ENCODE measurements at regions not wholly inside any gene's neighbourhood (a gene's known extent, or its start where the extent isn't known, plus 50 kb on each side); places are given as distances from the start of the nearest gene placed in this dataset.

DNA sequence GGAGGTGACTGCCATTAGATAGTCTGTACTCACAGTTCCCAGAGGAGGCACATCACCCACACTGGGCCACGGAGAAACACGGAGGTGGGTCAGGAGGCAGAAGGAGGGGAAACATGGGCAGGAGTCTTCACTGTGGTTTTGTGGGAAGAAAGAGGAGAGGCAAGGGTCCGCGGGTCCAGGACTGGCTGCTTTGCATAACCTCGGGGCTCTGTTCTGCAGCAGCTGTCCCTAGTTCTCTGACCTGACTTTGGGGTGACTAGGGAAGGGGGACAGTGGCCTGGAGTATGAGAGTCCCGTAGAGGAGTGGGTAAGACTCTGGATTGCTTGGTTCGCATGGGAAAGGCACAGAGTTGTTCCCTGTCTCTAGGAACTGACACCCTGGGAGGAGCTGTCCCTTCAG, 238.3 kb upstream of the RAB6C start:
- no peak for DNase-seq (ENCODE audit: low read depth in 2 of 2)

- DNase-seq (ENCODE audit: low read depth in 2 of 2) = no peak
Measured at GRCh38 chr2:129741623-129742022, 237.8 kb upstream of the RAB6C start.

DNA sequence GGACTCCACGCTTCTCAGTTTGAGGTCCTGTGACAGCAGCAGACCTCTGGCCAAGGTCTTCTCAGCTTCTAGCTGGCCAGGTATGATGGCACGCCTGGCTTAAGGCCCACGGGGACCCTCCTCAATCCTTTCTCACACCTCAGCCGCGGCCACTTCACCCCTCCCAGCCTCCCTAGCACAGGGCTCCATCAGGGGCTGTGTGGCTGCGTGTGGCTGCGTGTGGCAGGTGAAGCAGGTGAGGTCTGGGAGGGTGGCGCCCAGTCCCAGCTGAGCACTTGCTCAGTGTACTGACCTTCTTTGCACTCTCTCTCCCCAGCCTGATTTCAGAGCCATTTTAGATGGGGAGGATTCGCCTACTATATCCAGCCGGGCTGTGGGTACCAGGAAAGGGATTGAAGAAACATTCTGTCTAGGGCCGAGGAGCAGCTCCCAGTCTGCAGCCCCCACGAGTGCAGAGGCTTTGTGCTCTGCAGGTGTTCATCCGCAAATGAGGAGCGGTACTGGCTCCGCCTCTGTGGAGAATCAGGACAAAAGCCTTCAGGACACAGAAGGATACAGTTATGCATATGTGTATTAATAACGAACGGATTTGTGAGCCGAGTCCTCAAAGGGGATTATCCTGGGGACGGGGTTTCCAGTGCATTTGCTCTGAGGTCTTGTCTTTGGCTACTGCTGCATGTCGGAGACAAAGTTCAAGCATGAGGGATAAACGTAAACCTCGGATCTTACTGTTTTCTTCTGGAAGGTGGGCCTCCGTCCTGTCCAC, 236.9 kb upstream of the RAB6C start:
- no peak for DNase-seq (ENCODE audit: low read depth in 2 of 2)

- DNase-seq (ENCODE audit: low read depth in 2 of 2) = no peak
Measured at GRCh38 chr2:129744141-129744540, 235.3 kb upstream of the RAB6C start.

- no peak for DNase-seq (ENCODE audit: low read depth in 2 of 2)
Measured at GRCh38 chr2:129744649-129745048, 234.8 kb upstream of the RAB6C start.

- no peak for DNase-seq (ENCODE audit: low read depth in 2 of 2)
Measured at GRCh38 chr2:129747500-129748125, 231.9 kb upstream of the RAB6C start.

DNA sequence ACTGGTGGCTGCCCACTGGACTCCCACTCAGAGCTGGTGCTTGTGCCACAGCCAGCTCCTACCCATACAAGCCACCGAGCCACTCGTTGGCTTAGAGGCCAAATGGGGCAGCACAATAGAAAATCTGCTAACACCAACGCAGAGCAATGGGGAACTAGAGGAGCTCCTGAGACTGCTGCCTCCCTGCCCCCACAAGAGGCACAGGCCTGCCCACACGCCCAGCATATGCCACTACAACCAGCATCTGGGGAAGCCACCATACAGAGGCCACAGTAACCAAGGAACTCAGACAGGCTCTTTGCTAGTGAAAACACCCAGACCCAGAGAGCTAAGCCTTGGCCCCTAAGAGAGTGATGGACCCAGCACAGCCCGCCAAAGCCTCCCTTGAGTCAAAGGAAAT, 231.2 kb upstream of the RAB6C start:
- DNase-seq (ENCODE audit: low read depth in 2 of 2) = no peak

DNA sequence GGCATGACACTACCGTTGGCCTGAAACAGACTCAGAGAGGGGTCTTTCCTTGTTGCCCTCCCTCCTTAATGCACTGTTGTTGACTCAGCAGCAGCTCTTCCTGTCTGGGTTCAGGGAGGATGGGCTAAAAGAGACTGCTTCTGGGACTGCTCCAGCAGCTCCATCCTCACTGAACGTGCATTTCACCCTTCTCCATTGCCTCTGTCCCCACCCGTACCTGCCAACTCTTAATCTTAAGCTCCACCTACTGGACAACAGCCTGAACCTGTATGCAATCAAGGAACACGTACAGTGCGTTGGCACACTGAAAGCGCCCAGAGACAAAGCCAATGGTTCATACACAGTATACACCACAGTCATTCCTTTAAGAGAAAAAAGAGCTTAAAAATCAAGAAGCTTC, 230.8 kb upstream of the RAB6C start:
- no peak for DNase-seq (ENCODE audit: low read depth in 2 of 2)

- DNase-seq (ENCODE audit: low read depth in 2 of 2) = no peak
Measured at GRCh38 chr2:129751409-129751808, 228.1 kb upstream of the RAB6C start.

DNA sequence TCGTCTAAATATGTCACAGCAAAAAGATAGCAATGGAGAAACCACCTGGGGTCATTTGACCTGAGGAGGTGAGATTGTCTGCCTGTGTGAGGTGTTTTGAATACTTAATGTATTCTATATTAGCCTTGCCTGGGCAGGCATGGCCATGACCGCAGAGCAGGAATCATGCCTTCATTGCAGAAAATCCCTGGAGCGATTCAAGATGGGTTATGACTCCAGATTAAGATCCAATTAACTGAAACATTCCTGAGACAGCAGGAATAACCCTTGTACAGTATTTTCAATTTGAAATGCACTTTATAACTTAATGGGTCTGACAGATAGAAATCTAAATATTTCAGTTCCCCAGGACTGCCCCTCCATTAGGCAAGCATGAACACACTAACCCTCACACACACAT, 227.3 kb upstream of the RAB6C start:
- no peak for DNase-seq (ENCODE audit: low read depth in 2 of 2)

- no peak for DNase-seq (ENCODE audit: low read depth in 2 of 2)
Measured at GRCh38 chr2:129752686-129753085, 226.8 kb upstream of the RAB6C start.

DNA sequence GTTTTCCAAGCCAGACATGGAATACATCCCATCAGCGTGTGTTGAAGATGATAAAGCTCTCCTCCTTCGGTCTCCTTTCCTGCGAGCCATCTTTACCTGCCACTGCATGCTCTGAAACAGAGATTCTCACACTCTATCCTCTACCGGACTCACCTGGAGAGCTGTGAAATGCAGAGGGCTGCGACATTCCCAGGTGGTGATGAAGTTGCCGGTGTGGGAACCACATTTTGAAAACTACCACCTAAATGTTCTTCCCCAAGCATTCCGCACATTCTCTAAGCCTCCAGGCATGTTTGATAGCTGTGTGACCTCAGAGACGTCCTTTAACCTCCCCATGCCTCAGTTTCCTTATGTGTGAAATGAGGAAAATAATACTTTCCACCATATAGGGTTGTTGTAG, 226.2 kb upstream of the RAB6C start:
- no peak for DNase-seq (ENCODE audit: low read depth in 2 of 2)

- no peak for DNase-seq (ENCODE audit: low read depth in 2 of 2)
Measured at GRCh38 chr2:129754421-129754820, 225.0 kb upstream of the RAB6C start.

- DNase-seq (ENCODE audit: low read depth in 2 of 2) = no peak
Measured at GRCh38 chr2:129754831-129755230, 224.6 kb upstream of the RAB6C start.

GRCh38 chr2:129755786-129756185, 223.7 kb upstream of the RAB6C start:
- DNase-seq (ENCODE audit: low read depth in 2 of 2) = no peak

DNA sequence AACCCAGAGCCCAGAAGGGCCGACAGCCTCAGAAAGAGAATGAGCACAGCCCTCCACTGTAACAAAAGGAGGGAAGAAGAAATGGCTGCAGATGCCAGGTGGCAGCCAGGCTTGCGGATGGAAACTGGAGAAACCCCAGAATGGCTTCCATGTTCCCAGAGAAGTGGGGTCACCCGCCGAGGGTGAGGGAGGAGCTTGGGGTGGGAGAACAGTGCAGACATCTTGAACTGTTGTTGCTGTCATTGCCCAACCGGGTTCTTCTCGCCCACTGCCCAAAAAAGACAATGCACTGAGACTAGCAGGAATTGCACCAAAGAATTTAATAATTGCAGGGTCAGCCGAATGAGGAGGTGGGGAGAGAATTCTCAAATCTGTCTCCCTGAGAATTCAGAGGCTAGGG, 223.2 kb upstream of the RAB6C start:
- DNase-seq (ENCODE audit: low read depth in 2 of 2) = no peak

DNA sequence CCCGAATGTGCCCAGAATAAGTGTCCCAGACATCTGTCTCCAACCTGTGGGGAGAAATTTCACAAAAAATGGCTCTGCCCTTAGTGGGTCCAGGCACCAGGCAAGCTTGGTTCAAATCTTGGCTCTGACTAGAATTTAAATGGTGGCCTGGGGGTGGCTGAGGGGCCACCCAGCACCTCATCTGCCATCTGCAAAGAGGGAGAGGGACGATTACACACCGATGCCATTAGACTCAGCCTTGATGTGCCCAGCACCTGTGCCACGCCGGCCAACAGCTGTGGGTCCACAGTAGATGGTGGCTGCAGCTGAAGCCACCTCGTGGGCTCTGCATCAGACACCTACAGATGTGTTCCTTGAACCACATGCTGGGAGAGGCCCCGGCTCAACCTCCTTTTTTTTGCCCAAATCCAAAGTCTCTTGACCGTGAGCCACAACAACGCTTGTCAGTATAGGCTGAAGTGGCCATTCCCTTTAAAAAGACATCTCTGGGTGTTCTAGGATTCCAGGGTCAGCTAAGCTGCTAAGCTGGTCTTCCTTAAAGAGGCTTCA, 222.0 kb upstream of the RAB6C start:
- DNase-seq (ENCODE audit: low read depth in 2 of 2) = no peak

DNA sequence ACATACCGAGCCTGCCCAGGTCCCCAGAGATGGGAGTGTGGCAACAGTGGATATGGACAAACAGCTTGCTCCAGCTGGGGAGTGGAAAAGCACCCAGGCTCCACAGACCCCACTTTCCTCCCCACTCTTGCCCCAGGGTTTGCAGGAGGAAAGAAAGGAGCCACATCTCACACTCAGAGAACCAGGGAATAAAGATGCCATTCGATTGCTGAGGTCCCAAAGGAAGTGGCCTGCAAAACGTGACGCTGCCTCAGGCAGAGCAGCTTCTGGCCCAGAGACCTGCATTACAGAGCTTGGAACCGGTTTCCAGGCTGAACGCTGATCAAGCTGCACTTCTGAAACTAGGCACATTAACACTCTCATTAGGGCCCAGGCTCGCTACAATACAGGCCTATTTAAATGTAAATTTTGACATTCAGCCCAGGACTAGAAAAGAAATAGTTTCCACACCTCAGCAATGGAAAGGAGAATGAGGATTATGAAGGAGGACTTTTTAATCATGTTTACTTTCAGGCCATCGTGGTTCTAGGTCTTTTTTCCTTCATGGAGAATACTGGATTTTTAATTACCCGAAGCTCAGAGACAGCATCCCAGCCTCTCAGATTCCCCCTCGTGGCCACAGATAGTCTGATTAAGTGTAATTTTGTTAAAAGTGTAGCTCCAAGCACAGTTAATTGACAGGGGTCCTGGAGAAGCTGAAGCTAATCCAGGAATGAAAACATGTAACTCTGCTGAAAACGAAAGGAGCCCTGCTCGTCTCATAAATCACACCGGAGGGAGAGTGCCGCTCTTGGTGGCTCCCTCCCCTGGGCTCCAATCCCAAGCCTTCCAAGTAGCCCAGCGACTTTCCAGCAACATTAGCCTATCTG, 221.3 kb upstream of the RAB6C start:
- no peak for DNase-seq (ENCODE audit: low read depth in 2 of 2)

- DNase-seq (ENCODE audit: low read depth in 2 of 2) = no peak
Measured at GRCh38 chr2:129758784-129759471, 220.5 kb upstream of the RAB6C start.

- DNase-seq (ENCODE audit: low read depth in 2 of 2) = no peak
Measured at GRCh38 chr2:129759472-129760010, 219.9 kb upstream of the RAB6C start.

DNA sequence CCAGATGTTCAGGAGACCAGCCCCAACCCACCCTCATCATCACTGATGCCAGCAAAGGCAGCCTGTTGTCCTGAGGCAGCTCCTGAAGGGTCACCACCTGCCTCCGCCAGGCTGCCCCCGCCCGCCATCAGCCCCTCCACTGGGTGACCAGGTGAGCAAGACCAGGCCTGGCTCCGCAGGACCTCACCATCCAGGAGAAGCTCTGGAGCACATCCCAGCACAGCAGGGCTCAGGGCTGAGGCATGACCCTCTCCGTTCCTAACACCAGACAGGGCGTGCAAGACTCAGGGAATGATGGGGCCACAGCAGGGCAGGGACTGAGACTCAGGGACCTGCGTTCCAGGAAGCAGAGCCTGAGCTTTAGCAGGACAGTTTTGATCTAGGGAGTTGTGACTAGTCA, 218.8 kb upstream of the RAB6C start:
- no peak for DNase-seq (ENCODE audit: low read depth in 2 of 2)

Data from fibroblast of skin of left biceps (primary cell).